GM23248 (cell line): ENCODE measurements at regions not wholly inside any gene's neighbourhood (a gene's known extent, or its start where the extent isn't known, plus 50 kb on each side); places are given as distances from the start of the nearest gene placed in this dataset.

ENCODE experiments used
- DNase-seq: peaks from one replicate; pipeline ENCODE4 v3.0.0-alpha.2; 2015
- H2AFZ ChIP-seq: fragments of 200-600 bp; sonication (generic); 2 replicates; pipeline ENCODE4 v1.6.1; 2016; ENCODE audit warnings: antibody characterized with exemption
- H3F3A ChIP-seq: fragments of 200-600 bp; sonication (generic); 2 replicates; pipeline ENCODE4 v1.6.1; 2016; ENCODE audit warnings: mild to moderate bottlenecking, antibody characterized with exemption, mixed run types; ENCODE audit not compliant: insufficient read depth
- H3K27ac ChIP-seq: fragments of 200-600 bp; sonication (generic); 2 replicates; pipeline ENCODE4 v1.5.1; 2016; ENCODE audit warnings: mild to moderate bottlenecking
- H3K27me3 ChIP-seq: fragments of 200-600 bp; sonication (generic); replicated peaks from 2 replicates; pipeline ENCODE4 v1.6.1; 2016; ENCODE audit warnings: mild to moderate bottlenecking; ENCODE audit not compliant: insufficient read depth
- H3K36me3 ChIP-seq: fragments of 200-600 bp; sonication (generic); 2 replicates; pipeline ENCODE4 v1.6.1; 2016; ENCODE audit warnings: low read depth, mild to moderate bottlenecking
- H3K4me1 ChIP-seq: fragments of 200-600 bp; sonication (generic); 2 replicates; pipeline ENCODE4 v1.6.1; 2016; ENCODE audit warnings: mild to moderate bottlenecking; ENCODE audit not compliant: insufficient read depth
- H3K4me2 ChIP-seq: fragments of 200-600 bp; sonication (generic); one replicate; pipeline ENCODE4 v1.6.1; 2016; ENCODE audit warnings: mild to moderate bottlenecking; ENCODE audit not compliant: unreplicated experiment
- H3K4me3 ChIP-seq: fragments of 200-600 bp; sonication (generic); 2 replicates; pipeline ENCODE4 v1.5.1; 2016; ENCODE audit warnings: mild to moderate bottlenecking
- H3K79me2 ChIP-seq: fragments of 200-600 bp; sonication (generic); 2 replicates; pipeline ENCODE4 v1.6.1; 2016; ENCODE audit warnings: mild to moderate bottlenecking; ENCODE audit not compliant: insufficient read depth
- H3K9ac ChIP-seq: fragments of 200-600 bp; sonication (generic); 2 replicates; pipeline ENCODE4 v1.6.1; 2016; ENCODE audit warnings: mild to moderate bottlenecking
- H3K9me2 ChIP-seq: fragments of 200-600 bp; sonication (generic); 2 replicates; pipeline ENCODE4 v1.6.1; 2016; ENCODE audit warnings: mixed run types, mild to moderate bottlenecking, moderate library complexity; ENCODE audit not compliant: insufficient read depth
- H3K9me3 ChIP-seq: fragments of 200-600 bp; sonication (generic); one replicate; pipeline ENCODE4 v1.6.1; 2017; ENCODE audit warnings: low read depth
- H4K20me1 ChIP-seq: fragments of 200-600 bp; sonication (generic); 2 replicates; pipeline ENCODE4 v1.6.0; 2016; ENCODE audit not compliant: insufficient read depth
- EZH2 ChIP-seq: fragments of 200-600 bp; sonication (generic); IDR thresholded peaks from 2 replicates; pipeline ENCODE4 v1.6.1; 2018; ENCODE audit warnings: antibody characterized with exemption, mild to moderate bottlenecking; ENCODE audit not compliant: insufficient read depth, poor library complexity, severe bottlenecking
- EZH2phosphoT487 ChIP-seq: fragments of 200-600 bp; sonication (generic); IDR thresholded peaks from 2 replicates; pipeline ENCODE4 v1.6.1; 2018; ENCODE audit warnings: antibody characterized with exemption, moderate library complexity, mild to moderate bottlenecking, low read depth; ENCODE audit not compliant: insufficient read depth
- WGBS, 2 experiments: methylation state at CpG; one replicate each; pipeline ENCODE4 v1.1.6; 2015 to 2017; ENCODE audit warnings: low lambda C conversion rate in 2 of 2, low coverage in 1 of 2; ENCODE audit errors: missing lambda C conversion rate in 2 of 2; 5-methylcytosine and 5-hydroxymethylcytosine counted together
- in situ Hi-C: fragments of 300-500 bp; cut with MboI; formaldehyde crosslinking; loops from 2 replicates; pipeline ENCODE4 v1.15.0; 2020

DNA sequence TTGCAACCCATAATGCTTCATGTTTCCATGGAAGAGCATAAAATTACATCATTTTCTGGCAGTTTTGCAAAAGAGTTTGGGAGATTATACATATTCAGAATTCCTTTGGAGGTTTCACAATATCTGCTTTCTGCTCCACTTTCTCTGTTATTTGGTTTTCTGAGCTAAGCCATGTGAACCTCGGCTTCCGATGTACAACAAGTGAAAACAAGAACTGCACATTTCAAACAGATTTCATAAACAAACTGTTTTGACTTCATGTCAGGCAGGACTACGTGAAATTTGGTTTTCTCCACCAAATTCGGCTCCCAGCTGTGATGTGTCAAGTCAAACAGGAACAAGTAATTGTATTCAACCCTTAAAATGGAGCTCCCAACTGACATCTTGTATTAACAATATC, 609.8 kb downstream of the IRX1 start:
- no peaks in the 10 kb centered on the region for H3K9me3 ChIP-seq
- no peaks in the 10 kb centered on the region for H3K79me2 ChIP-seq
- H3K9ac ChIP-seq: no peak overlapping the region
- WGBS, 2 experiments: 1 to 3% methylated on average over 4 of the region's 4 CpGs
- H3F3A ChIP-seq: no peaks in the 10 kb centered on the region
- H3K27ac ChIP-seq: no peak overlapping the region
- no peaks in the 10 kb centered on the region for H3K27me3 ChIP-seq
- no peak overlapping the region for H3K4me2 ChIP-seq
- no peak overlapping the region for H2AFZ ChIP-seq
- H3K9me2 ChIP-seq: no peaks in the 10 kb centered on the region
- no peaks in the 10 kb centered on the region for H3K36me3 ChIP-seq
- TF ChIP-seq EZH2phosphoT487: no peak
- no peak for TF ChIP-seq EZH2
- peak; percentile 4 for DNase-seq
- no peaks in the 10 kb centered on the region for H3K4me1 ChIP-seq
- in situ Hi-C loops: no loop called here
- H3K4me3 ChIP-seq: no peak overlapping the region
- no peaks in the 10 kb centered on the region for H4K20me1 ChIP-seq

DNA sequence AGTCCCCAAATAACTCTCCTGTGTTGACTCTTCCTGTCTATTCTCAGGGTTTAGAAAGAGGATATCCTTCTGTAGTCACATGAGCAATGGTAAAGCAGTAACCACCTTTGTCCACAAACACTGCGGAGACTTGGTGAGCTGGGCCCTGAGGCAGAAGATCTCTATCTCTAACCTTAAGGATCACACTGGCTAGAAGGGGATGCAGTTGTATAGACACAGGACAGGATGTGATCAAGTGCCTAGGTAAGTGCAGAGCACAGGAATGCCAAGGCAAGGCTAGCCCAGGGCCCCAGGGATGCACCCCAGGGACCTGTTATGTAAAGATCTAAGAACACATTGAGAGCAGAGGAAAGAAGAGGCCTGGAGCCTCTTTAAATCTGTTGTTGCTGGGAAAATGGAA, 610.5 kb downstream of the IRX1 start:
- WGBS, 2 experiments: 74 to 88% methylated on average over 1 of the region's 1 CpG
- H4K20me1 ChIP-seq: no peaks in the 10 kb centered on the region
- in situ Hi-C loops: no loop called here
- no peaks in the 10 kb centered on the region for H3K79me2 ChIP-seq
- H2AFZ ChIP-seq: no peak overlapping the region
- TF ChIP-seq EZH2: no peak
- no peak for TF ChIP-seq EZH2phosphoT487
- no peaks in the 10 kb centered on the region for H3K9me3 ChIP-seq
- no peaks in the 10 kb centered on the region for H3F3A ChIP-seq
- H3K36me3 ChIP-seq: no peaks in the 10 kb centered on the region
- no peak overlapping the region for H3K9ac ChIP-seq
- no peak overlapping the region for H3K4me2 ChIP-seq
- no peak overlapping the region for H3K4me3 ChIP-seq
- DNase-seq: no peak
- no peak overlapping the region for H3K27ac ChIP-seq
- H3K27me3 ChIP-seq: no peaks in the 10 kb centered on the region
- H3K9me2 ChIP-seq: no peaks in the 10 kb centered on the region
- no peaks in the 10 kb centered on the region for H3K4me1 ChIP-seq

DNA sequence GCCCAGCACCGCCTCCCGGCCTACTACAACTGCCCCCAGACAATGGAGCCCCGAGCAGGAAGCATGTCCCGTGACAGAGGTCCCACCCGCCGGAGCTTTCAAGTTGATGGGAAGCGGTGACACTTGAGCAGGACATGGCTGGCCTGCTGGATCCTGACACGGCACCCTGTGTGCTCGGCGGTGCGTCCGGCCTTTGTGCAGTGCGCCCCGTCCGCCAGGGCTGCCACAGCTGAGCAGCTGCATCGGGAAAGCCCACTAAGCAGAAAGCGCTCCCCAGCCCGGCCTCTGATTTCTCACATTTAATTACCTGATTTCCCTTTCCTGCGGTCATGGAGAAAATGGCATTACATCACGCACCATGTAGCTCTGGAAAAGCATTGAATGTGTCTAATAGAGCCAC, 611.9 kb downstream of the IRX1 start:
- no peak overlapping the region for H2AFZ ChIP-seq
- no peaks in the 10 kb centered on the region for H3F3A ChIP-seq
- H3K9ac ChIP-seq: no peak overlapping the region
- H3K79me2 ChIP-seq: no peaks in the 10 kb centered on the region
- H3K9me2 ChIP-seq: no peaks in the 10 kb centered on the region
- 62 to 72% methylated on average over 19 to 20 of the region's 20 CpGs for WGBS, 2 experiments
- no peaks in the 10 kb centered on the region for H3K27me3 ChIP-seq
- H3K4me2 ChIP-seq: no peak overlapping the region
- DNase-seq: no peak
- no peak overlapping the region for H3K4me3 ChIP-seq
- no peaks in the 10 kb centered on the region for H3K9me3 ChIP-seq
- H3K27ac ChIP-seq: no peak overlapping the region
- no peaks in the 10 kb centered on the region for H3K4me1 ChIP-seq
- no peak for TF ChIP-seq EZH2
- H3K36me3 ChIP-seq: no peaks in the 10 kb centered on the region
- no peaks in the 10 kb centered on the region for H4K20me1 ChIP-seq
- in situ Hi-C loops: no loop called here

DNA sequence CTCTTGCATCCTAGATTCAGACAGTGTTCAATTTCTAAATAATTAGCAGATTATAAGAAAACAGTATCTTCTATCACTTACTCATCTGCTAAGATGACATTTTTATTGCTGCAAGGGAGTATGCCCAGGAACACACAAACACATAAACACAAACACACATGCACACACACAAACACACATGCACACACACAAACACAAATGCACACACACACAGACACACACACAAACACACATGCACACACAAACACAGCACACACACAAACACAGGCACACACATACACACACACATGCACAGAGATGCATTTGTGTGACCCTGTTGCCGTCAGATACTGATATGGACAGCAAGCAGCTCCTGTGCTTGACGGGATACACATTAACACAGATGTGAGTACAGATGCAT, 612.9 kb downstream of the IRX1 start:
- Histone ChIP-seq H3K27me3 (no peaks in the 10 kb centered on the region), H3K27ac (no peak overlapping the region), H3F3A (no peaks in the 10 kb centered on the region), H4K20me1 (no peaks in the 10 kb centered on the region), H3K4me2 (no peak overlapping the region), H3K9ac (no peak overlapping the region), H2AFZ (no peak overlapping the region), H3K9me3 (no peaks in the 10 kb centered on the region), H3K36me3 (no peaks in the 10 kb centered on the region), H3K79me2 (no peaks in the 10 kb centered on the region), H3K4me3 (no peak overlapping the region), H3K9me2 (no peaks in the 10 kb centered on the region), H3K4me1 (no peaks in the 10 kb centered on the region)
- WGBS, 2 experiments: 61 to 79% methylated on average over 2 of the region's 2 CpGs
- DNase-seq: no peak
- TF ChIP-seq EZH2: no peak
- no peak for TF ChIP-seq EZH2phosphoT487
- in situ Hi-C loops: no loop called here

GRCh38 chr5:4208996-4209395, 613.4 kb downstream of the IRX1 start:
- Histone ChIP-seq H3K36me3 (no peaks in the 10 kb centered on the region), H3K4me3 (no peak overlapping the region), H3K9ac (no peak overlapping the region), H2AFZ (no peak overlapping the region), H3K4me1 (no peaks in the 10 kb centered on the region), H3K27me3 (no peaks in the 10 kb centered on the region), H3F3A (no peaks in the 10 kb centered on the region), H4K20me1 (no peaks in the 10 kb centered on the region), H3K9me3 (no peaks in the 10 kb centered on the region), H3K27ac (no peak overlapping the region), H3K79me2 (no peaks in the 10 kb centered on the region), H3K4me2 (no peak overlapping the region), H3K9me2 (no peaks in the 10 kb centered on the region)
- TF ChIP-seq EZH2 (no peak), EZH2phosphoT487 (no peak)
- WGBS, 2 experiments: 32 to 39% methylated on average over 5 of the region's 5 CpGs
- in situ Hi-C loops: no loop called here
- DNase-seq: no peak
